Retinal pigment epithelial cell (primary cell): ENCODE measurements at regions not wholly inside any gene's neighbourhood (a gene's known extent, or its start where the extent isn't known, plus 50 kb on each side); places are given as distances from the start of the nearest gene placed in this dataset.

Source experiments
- DNase-seq: peaks from one replicate; pipeline ENCODE4 v3.0.0-alpha.2; 2010; ENCODE audit warnings: low read depth
- H3K4me3 ChIP-seq: 2 replicates; pipeline ENCODE4 v1.5.1; 2011; ENCODE audit warnings: mild to moderate bottlenecking, low read length, control low read depth, moderate library complexity
- TF ChIP-seq, protein P1 (sequence below): conservative IDR thresholded peaks from 2 replicates; pipeline ENCODE4 v1.5.1; 2011; ENCODE audit warnings: low read depth, low read length, control low read depth, inconsistent platforms

DNA sequence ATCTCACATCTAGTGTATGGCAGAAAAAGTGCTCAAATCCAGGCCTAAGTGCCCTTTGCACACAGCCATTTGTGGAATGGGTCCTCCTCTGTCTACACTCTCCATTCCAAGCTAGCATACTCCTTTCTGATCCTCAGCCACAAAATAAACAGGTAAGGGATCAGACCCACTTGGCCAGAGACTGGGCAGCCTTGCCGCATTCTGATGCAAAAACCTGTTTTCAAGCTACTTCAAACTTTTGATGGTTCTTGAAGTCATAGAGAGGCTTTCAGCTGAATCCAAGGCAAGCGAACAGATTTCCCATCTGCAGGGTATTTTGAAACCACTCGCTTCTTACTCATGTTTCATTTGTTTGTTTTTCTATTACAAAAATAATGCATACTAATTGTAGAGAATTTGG is 136.6 kb upstream of the NAV2 start:
- TF ChIP-seq, protein P1, sequence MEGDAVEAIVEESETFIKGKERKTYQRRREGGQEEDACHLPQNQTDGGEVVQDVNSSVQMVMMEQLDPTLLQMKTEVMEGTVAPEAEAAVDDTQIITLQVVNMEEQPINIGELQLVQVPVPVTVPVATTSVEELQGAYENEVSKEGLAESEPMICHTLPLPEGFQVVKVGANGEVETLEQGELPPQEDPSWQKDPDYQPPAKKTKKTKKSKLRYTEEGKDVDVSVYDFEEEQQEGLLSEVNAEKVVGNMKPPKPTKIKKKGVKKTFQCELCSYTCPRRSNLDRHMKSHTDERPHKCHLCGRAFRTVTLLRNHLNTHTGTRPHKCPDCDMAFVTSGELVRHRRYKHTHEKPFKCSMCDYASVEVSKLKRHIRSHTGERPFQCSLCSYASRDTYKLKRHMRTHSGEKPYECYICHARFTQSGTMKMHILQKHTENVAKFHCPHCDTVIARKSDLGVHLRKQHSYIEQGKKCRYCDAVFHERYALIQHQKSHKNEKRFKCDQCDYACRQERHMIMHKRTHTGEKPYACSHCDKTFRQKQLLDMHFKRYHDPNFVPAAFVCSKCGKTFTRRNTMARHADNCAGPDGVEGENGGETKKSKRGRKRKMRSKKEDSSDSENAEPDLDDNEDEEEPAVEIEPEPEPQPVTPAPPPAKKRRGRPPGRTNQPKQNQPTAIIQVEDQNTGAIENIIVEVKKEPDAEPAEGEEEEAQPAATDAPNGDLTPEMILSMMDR, result no peak
- H3K4me3 ChIP-seq, result no peak overlapping the region
- DNase-seq, result no peak

DNA sequence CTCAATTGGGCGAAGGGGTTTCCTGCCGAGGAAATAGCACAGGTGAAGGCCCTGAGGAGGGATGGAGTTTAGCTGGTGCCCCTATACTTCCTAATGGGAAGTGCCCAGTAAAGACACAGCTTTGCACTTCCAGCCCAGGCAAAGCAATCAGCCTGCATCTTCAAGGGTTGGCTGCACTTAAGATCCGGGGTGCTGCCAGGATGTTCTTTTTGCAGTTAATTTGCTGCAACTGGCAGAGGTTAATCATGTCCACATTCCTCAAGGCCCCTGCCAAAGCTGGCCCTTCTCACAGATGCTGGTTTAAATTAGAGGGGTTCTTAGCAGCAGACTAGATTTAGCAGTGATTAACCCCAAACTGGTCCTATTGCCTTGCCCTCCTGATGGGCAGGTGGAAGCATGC is 137.7 kb upstream of the NAV2 start:
- H3K4me3 ChIP-seq, result no peak overlapping the region
- TF ChIP-seq, protein P1, result no peak
- DNase-seq, result no peak

DNA sequence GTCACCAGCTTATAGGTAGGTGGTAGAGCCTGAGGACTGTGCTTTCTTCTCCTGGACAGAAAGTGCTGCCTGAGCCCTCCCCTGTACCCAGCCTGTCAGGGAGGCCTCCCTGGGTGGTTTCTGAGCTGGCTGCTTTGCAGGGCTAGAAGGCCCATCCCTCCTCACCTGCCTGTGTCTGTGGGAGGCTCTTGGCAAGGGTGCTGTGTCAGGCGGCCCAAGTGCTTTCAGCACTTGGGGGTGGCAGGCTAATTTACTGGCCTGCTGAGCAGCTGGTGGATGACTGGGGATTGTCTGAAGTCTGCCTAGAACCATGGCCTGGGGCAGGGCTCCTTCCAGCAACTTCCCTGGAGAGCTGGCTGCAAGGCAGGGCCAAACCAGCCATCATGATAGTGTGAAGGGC is 139.0 kb upstream of the NAV2 start:
- DNase-seq, result no peak
- TF ChIP-seq, protein P1, result no peak
- no peak overlapping the region for H3K4me3 ChIP-seq

DNA sequence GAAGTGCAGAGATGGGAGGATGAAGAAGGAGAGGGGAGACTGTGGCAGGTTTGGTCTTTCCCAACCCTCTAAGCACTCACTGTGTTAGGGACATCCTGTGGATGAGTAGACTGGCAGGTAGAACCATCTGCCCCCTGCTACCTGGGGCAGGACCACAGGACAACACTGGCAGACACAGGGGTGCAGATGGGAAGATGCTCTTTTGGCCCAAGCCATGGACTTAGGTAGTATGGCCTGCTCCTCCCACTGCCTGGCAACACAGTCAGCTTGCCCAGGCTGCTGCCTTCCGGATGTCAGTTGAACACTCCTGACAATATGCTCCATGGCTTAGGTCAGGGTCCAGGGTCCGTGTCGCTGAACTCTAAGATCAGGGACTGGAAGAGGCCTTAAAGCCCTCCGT is 140.7 kb upstream of the NAV2 start:
- no peak overlapping the region for H3K4me3 ChIP-seq
- DNase-seq, result no peak
- TF ChIP-seq, protein P1, result no peak

DNA sequence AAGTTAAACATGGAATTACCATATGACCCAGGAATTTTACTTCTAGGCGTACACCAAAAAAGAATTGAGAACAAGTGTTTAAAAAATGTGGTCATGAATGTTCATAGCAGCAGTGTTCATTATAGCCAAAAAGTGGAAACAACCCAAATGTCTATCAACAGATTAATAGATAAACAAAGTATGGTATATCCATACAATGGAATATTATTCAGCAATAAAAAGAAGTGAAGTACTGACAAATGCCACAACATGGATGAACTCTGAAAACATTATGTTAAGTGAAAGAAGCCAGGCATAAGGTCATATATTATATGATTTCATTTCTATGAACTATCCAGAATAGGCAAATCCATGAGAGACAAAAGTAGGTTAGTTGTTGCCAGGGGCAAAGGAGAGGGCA is 141.7 kb upstream of the NAV2 start:
- DNase-seq, result no peak
- TF ChIP-seq, protein P1, result no peak
- H3K4me3 ChIP-seq, result no peak overlapping the region

DNA sequence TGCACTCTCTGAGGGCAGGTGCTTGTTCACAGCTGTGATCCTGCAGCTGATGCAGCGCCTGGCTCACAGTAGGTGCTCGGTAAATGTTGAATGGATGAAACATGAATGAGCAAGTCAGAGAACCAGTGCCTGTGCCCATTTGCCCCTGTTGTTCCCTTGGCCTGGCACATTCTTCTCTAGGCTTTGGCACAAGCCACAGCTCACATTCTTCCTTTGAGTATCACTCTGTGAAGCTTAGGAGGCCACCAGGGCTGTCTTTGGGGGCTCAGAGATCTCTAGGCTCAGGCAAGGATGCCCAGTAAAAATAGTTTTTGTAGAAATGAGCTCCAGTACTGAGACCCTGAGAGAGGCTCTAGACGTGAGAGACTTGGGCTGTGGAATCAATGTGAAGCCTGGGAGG is 144.6 kb upstream of the NAV2 start:
- no peak for DNase-seq
- H3K4me3 ChIP-seq, result no peak overlapping the region
- TF ChIP-seq, protein P1, result no peak

DNA sequence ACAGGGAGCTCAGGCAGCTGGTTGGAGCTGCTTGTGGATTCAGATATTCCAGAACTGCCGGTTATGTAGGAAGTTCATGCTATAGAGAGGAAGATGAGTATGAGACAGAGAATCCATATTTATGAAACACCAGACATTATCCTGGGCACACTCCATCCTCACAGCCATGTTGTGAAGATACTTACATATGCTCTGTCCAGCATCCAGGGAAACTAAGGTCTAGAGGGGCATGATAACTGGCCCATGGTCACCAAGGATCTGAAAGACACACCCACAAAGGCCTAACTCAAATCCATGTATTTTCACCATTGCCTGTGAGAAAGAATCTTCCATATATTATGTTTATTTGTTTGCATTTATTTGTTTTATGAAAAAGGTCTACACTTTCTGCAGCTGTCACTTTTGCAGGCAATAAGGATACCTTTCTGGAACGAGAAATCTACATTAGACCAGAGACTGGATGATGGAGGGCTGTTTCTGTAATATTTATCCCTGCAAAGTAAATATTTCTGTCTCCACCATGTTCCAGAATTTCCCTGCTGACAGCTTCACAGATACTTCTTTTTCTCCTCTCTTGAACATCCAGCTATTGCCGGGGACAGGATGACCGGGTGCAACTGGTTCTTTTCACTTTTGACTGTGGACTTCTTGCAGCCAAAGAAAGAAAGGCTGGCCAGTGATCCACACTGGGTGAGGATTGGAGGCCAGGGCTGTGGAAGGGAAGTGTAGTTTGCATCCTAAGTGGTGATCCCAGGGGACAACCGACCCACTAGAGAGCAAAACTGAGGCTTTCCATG is 145.9 kb upstream of the NAV2 start:
- TF ChIP-seq, protein P1, result no peak
- DNase-seq, result no peak
- no peak overlapping the region for H3K4me3 ChIP-seq
